Mesenchymal stem cell (in vitro differentiated cells and primary cell): ENCODE measurements at regions not wholly inside any gene's neighbourhood (a gene's known extent, or its start where the extent isn't known, plus 50 kb on each side); places are given as distances from the start of the nearest gene placed in this dataset.

Experiments
- DNase-seq: peaks from one replicate; pipeline ENCODE4 v3.0.0-alpha.2; 2013
- H2AFZ ChIP-seq: one replicate; pipeline ENCODE4 v1.6.1; 2013; ENCODE audit warnings: low read depth, mild to moderate bottlenecking, control low read depth, inconsistent platforms, low read length, moderate library complexity
- H2AK5ac ChIP-seq: 2 replicates; pipeline ENCODE4 v1.6.1; 2013; ENCODE audit warnings: low read length, moderate library complexity, mild to moderate bottlenecking, inconsistent platforms; ENCODE audit not compliant: severe bottlenecking
- H2BK120ac ChIP-seq: one replicate; pipeline ENCODE4 v1.6.1; 2013; ENCODE audit warnings: low read depth, mild to moderate bottlenecking, inconsistent platforms, low read length, moderate library complexity
- H2BK12ac ChIP-seq, 2 experiments: one replicate each; pipeline ENCODE4 v1.6.1; 2013; ENCODE audit warnings: inconsistent platforms in 2 of 2, low read length in 2 of 2, mild to moderate bottlenecking in 2 of 2, moderate library complexity in 2 of 2, control low read depth in 1 of 2
- H2BK15ac ChIP-seq: one replicate; pipeline ENCODE4 v1.6.1; 2013; ENCODE audit warnings: mild to moderate bottlenecking, low read depth, inconsistent platforms; ENCODE audit not compliant: poor library complexity, severe bottlenecking
- H2BK5ac ChIP-seq: 2 replicates; pipeline ENCODE4 v1.6.1; 2013; ENCODE audit warnings: low read depth, mild to moderate bottlenecking, low read length, control low read depth, inconsistent platforms; ENCODE audit not compliant: poor library complexity, severe bottlenecking
- H3K14ac ChIP-seq, 2 experiments: one replicate each; pipeline ENCODE4 v1.6.1; 2013; ENCODE audit warnings: inconsistent platforms in 2 of 2, low read length in 2 of 2, control low read depth in 1 of 2, mild to moderate bottlenecking in 1 of 2, moderate library complexity in 1 of 2
- H3K18ac ChIP-seq, 2 experiments: one replicate each; pipeline ENCODE4 v1.6.1; 2013; ENCODE audit warnings: inconsistent platforms in 2 of 2, low read length in 2 of 2, control low read depth in 1 of 2, low read depth in 1 of 2, mild to moderate bottlenecking in 1 of 2
- H3K23ac ChIP-seq, 2 experiments: one replicate each; pipeline ENCODE4 v1.6.1; 2013; ENCODE audit warnings: inconsistent platforms in 2 of 2, low read length in 2 of 2, mild to moderate bottlenecking in 2 of 2, moderate library complexity in 2 of 2, control low read depth in 1 of 2
- H3K27ac ChIP-seq: 2 replicates; pipeline ENCODE4 v1.5.1; 2013; ENCODE audit warnings: mild to moderate bottlenecking, moderate library complexity, low read length, control low read depth, inconsistent platforms; ENCODE audit not compliant: poor library complexity, severe bottlenecking
- H3K27me3 ChIP-seq, 2 experiments: 2 replicates each; pipeline versions ENCODE4 v1.6.1 to v1.7.0; 2013; ENCODE audit warnings: low read length in 2 of 2, mild to moderate bottlenecking in 2 of 2, moderate library complexity in 2 of 2, control low read depth in 1 of 2, inconsistent platforms in 1 of 2; ENCODE audit not compliant: control insufficient read depth in 1 of 2, insufficient read depth in 1 of 2
- H3K36me3 ChIP-seq, 2 experiments: 2 replicates each; pipeline versions ENCODE4 v1.6.1 to v1.7.0; 2013; ENCODE audit warnings: low read length in 2 of 2, control low read depth in 1 of 2, inconsistent platforms in 1 of 2, low read depth in 1 of 2, mild to moderate bottlenecking in 1 of 2; ENCODE audit not compliant: insufficient read depth in 2 of 2, control insufficient read depth in 1 of 2
- H3K4ac ChIP-seq, 2 experiments: one replicate each; pipeline ENCODE4 v1.6.1; 2013; ENCODE audit warnings: inconsistent platforms in 2 of 2, low read length in 2 of 2, mild to moderate bottlenecking in 2 of 2, moderate library complexity in 2 of 2, control low read depth in 1 of 2, low read depth in 1 of 2
- H3K4me1 ChIP-seq: 2 replicates; pipeline ENCODE4 v1.6.1; 2013; ENCODE audit warnings: low read depth, low read length, control low read depth; ENCODE audit not compliant: control insufficient read depth, insufficient read depth
- H3K4me2 ChIP-seq: 2 replicates; pipeline ENCODE4 v1.6.1; 2013; ENCODE audit warnings: low read length, mild to moderate bottlenecking, inconsistent platforms; ENCODE audit not compliant: poor library complexity, severe bottlenecking
- H3K4me3 ChIP-seq, 2 experiments: 2 replicates each; pipeline versions ENCODE4 v1.5.1 to v1.7.0; 2013; ENCODE audit warnings: low read length in 2 of 2, mild to moderate bottlenecking in 2 of 2, control low read depth in 1 of 2, low read depth in 1 of 2; ENCODE audit not compliant: insufficient read depth in 1 of 2
- H3K79me1 ChIP-seq: replicated peaks from 2 replicates; pipeline ENCODE4 v1.6.1; 2013; ENCODE audit warnings: mild to moderate bottlenecking, control low read depth, low read length, inconsistent platforms; ENCODE audit not compliant: poor library complexity, severe bottlenecking
- H3K9ac ChIP-seq: 2 replicates; pipeline ENCODE4 v1.7.0; 2013; ENCODE audit warnings: mild to moderate bottlenecking, low read length, moderate library complexity
- H3K9me3 ChIP-seq: 2 replicates; pipeline ENCODE4 v1.7.0; 2013; ENCODE audit warnings: mild to moderate bottlenecking, low read length; ENCODE audit not compliant: control insufficient read depth
- H4K8ac ChIP-seq: one replicate; pipeline ENCODE4 v1.6.1; 2013; ENCODE audit warnings: inconsistent platforms, mild to moderate bottlenecking, low read length, moderate library complexity
- H4K91ac ChIP-seq: one replicate; pipeline ENCODE4 v1.6.1; 2013; ENCODE audit warnings: mild to moderate bottlenecking, low read length, inconsistent platforms
- WGBS: methylation state at CpG from one replicate; pipeline ENCODE4 v1.1.7; 2013; ENCODE audit warnings: mixed read lengths; 5-methylcytosine and 5-hydroxymethylcytosine counted together

GRCh38 chr2:35526741-35527140, 828.8 kb upstream of the CRIM1 start:
- H2BK120ac ChIP-seq: no peak overlapping the region
- no peak overlapping the region for H2BK12ac ChIP-seq
- no peaks in the 10 kb centered on the region for H3K27me3 ChIP-seq
- H3K18ac ChIP-seq: no peak overlapping the region
- H3K4ac ChIP-seq: no peak overlapping the region
- no peaks in the 10 kb centered on the region for H3K4me1 ChIP-seq
- no peak overlapping the region for H3K4me2 ChIP-seq
- no peak overlapping the region for H3K23ac ChIP-seq
- peak; percentile 19 for DNase-seq
- H2BK5ac ChIP-seq: no peak overlapping the region
- no peak overlapping the region for H3K27ac ChIP-seq
- H3K79me1 ChIP-seq: no peaks in the 10 kb centered on the region
- H3K4me3 ChIP-seq: no peak overlapping the region
- H2AFZ ChIP-seq: no peak overlapping the region
- no peaks in the 10 kb centered on the region for H3K36me3 ChIP-seq
- 88% methylated on average over 1 of the region's 2 CpGs for WGBS
- H4K8ac ChIP-seq: no peak overlapping the region
- no peak overlapping the region for H3K9ac ChIP-seq
- H4K91ac ChIP-seq: no peak overlapping the region
- H2AK5ac ChIP-seq: no peak overlapping the region
- H3K14ac ChIP-seq: no peak overlapping the region
- H3K9me3 ChIP-seq: peaks cover 37% of the 10 kb centered on the region
- H2BK15ac ChIP-seq: no peak overlapping the region

GRCh38 chr2:35522450-35522849, 833.1 kb upstream of the CRIM1 start:
- Histone ChIP-seq H2BK120ac (no peak overlapping the region), H3K9me3 (peaks cover 49% of the 10 kb centered on the region), H2AK5ac (no peak overlapping the region), H3K27ac (no peak overlapping the region), H3K14ac (no peak overlapping the region), H4K91ac (no peak overlapping the region), H2BK15ac (no peak overlapping the region), H3K9ac (no peak overlapping the region), H2BK12ac (no peak overlapping the region), H3K4me3 (no peak overlapping the region), H3K79me1 (no peaks in the 10 kb centered on the region), H4K8ac (no peak overlapping the region), H3K4me2 (no peak overlapping the region), H3K4ac (no peak overlapping the region), H3K23ac (no peak overlapping the region), H3K4me1 (no peaks in the 10 kb centered on the region), H2AFZ (no peak overlapping the region), H3K27me3 (no peaks in the 10 kb centered on the region), H2BK5ac (no peak overlapping the region), H3K36me3 (no peaks in the 10 kb centered on the region), H3K18ac (no peak overlapping the region)
- no peak for DNase-seq
- 95% methylated on average over 3 of the region's 3 CpGs for WGBS

- H3K9ac ChIP-seq: no peak overlapping the region
- H4K8ac ChIP-seq: no peak overlapping the region
- H2AFZ ChIP-seq: no peak overlapping the region
- H3K27me3 ChIP-seq: no peaks in the 10 kb centered on the region
- no peak overlapping the region for H2BK12ac ChIP-seq
- H3K79me1 ChIP-seq: no peaks in the 10 kb centered on the region
- H3K14ac ChIP-seq: no peak overlapping the region
- H3K4me3 ChIP-seq: no peak overlapping the region
- H3K36me3 ChIP-seq: no peaks in the 10 kb centered on the region
- whole genome bisulfite sequencing: 62% methylated on average over 3 of the region's 3 CpGs
- H3K18ac ChIP-seq: no peak overlapping the region
- no peak overlapping the region for H2BK5ac ChIP-seq
- H3K4me2 ChIP-seq: no peak overlapping the region
- H3K23ac ChIP-seq: no peak overlapping the region
- H4K91ac ChIP-seq: no peak overlapping the region
- no peak overlapping the region for H2AK5ac ChIP-seq
- H3K9me3 ChIP-seq: peaks cover 24% of the 10 kb centered on the region
- no peak overlapping the region for H2BK15ac ChIP-seq
- H3K27ac ChIP-seq: no peak overlapping the region
- no peaks in the 10 kb centered on the region for H3K4me1 ChIP-seq
- no peak overlapping the region for H3K4ac ChIP-seq
- no peak for DNase-seq
- no peak overlapping the region for H2BK120ac ChIP-seq
Measured at GRCh38 chr2:35510636-35511035, 844.9 kb upstream of the CRIM1 start.

GRCh38 chr2:35508601-35509000, 847.0 kb upstream of the CRIM1 start:
- no peak overlapping the region for H4K8ac ChIP-seq
- no peaks in the 10 kb centered on the region for H3K4me1 ChIP-seq
- H3K27ac ChIP-seq: no peak overlapping the region
- H2AK5ac ChIP-seq: no peak overlapping the region
- H3K9me3 ChIP-seq: peaks cover 28% of the 10 kb centered on the region
- no peak overlapping the region for H2BK5ac ChIP-seq
- no peak overlapping the region for H4K91ac ChIP-seq
- no peaks in the 10 kb centered on the region for H3K36me3 ChIP-seq
- H2BK12ac ChIP-seq: no peak overlapping the region
- no peaks in the 10 kb centered on the region for H3K79me1 ChIP-seq
- H3K18ac ChIP-seq: no peak overlapping the region
- no peak overlapping the region for H3K23ac ChIP-seq
- H3K4me2 ChIP-seq: no peak overlapping the region
- H3K4ac ChIP-seq: no peak overlapping the region
- no peak overlapping the region for H3K4me3 ChIP-seq
- WGBS: no CpG with 5 or more reads among the region's 2 CpGs
- no peak for DNase-seq
- H3K9ac ChIP-seq: no peak overlapping the region
- H3K14ac ChIP-seq: no peak overlapping the region
- no peak overlapping the region for H2BK15ac ChIP-seq
- no peaks in the 10 kb centered on the region for H3K27me3 ChIP-seq
- no peak overlapping the region for H2BK120ac ChIP-seq
- H2AFZ ChIP-seq: no peak overlapping the region
